DOHH2 (cell line): ENCODE measurements at regions not wholly inside any gene's neighbourhood (a gene's known extent, or its start where the extent isn't known, plus 50 kb on each side); places are given as distances from the start of the nearest gene placed in this dataset.

Source experiments
- EZH2phosphoT487 ChIP-seq: fragments of 200-600 bp; sonication (generic); IDR thresholded peaks from 2 replicates; pipeline ENCODE4 v1.6.1; 2017; ENCODE audit warnings: borderline replicate concordance, mild to moderate bottlenecking, antibody characterized with exemption, low read length, moderate library complexity, mixed read lengths
- TF ChIP-seq, protein P1 (sequence below): fragments of 200-600 bp; sonication (generic); IDR thresholded peaks from one replicate; pipeline ENCODE4 v1.5.1; 2014; ENCODE audit warnings: antibody characterized with exemption, mild to moderate bottlenecking, low read depth, low read length; ENCODE audit not compliant: poor library complexity, severe bottlenecking

DNA sequence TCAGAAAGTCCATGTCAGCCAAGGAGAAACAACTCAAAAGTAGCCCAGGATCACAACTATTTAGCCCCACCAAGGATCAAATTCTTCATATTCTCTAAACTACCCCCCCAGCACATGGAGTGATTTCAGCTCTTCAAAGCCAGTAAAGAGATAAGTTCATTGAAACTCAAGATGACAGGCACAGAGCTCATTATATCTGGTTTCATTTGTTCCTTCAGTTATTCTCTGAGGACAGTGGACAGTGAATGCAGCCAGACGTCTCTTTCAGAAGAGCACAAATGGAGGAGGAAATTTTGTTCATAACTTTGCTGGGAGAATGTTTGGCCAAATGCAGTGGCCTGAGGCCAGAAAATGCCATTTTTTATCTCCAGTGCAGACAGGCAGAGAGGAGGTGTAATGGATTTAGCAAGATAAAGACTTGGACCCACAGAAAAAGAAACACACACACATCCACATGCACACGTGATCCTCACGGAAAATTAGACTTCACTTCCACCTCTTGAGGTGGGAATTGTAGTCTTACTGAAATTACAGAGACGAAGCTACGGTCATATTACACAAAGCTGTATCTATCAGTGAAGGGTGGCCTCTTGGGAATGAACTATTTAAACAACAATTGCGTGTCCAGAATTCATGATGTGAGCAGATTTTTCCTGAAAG is 64.6 kb downstream of the HES1 start:
- TF ChIP-seq, protein P1, sequence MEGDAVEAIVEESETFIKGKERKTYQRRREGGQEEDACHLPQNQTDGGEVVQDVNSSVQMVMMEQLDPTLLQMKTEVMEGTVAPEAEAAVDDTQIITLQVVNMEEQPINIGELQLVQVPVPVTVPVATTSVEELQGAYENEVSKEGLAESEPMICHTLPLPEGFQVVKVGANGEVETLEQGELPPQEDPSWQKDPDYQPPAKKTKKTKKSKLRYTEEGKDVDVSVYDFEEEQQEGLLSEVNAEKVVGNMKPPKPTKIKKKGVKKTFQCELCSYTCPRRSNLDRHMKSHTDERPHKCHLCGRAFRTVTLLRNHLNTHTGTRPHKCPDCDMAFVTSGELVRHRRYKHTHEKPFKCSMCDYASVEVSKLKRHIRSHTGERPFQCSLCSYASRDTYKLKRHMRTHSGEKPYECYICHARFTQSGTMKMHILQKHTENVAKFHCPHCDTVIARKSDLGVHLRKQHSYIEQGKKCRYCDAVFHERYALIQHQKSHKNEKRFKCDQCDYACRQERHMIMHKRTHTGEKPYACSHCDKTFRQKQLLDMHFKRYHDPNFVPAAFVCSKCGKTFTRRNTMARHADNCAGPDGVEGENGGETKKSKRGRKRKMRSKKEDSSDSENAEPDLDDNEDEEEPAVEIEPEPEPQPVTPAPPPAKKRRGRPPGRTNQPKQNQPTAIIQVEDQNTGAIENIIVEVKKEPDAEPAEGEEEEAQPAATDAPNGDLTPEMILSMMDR, result no peak
- TF ChIP-seq EZH2phosphoT487, result no peak
